Osteocyte (in vitro differentiated cells): ENCODE measurements at regions not wholly inside any gene's neighbourhood (a gene's known extent, or its start where the extent isn't known, plus 50 kb on each side); places are given as distances from the start of the nearest gene placed in this dataset.

ENCODE experiments used
- DNase-seq: peaks from one replicate; pipeline ENCODE4 v3.0.0; 2021; ENCODE audit warnings: mixed read lengths; ENCODE audit not compliant: unreplicated experiment; ENCODE audit errors: extremely low spot score
- H3K27ac Mint-ChIP-seq: one replicate; pipeline ENCODE4 v1.8.0; 2021; ENCODE audit warnings: mild to moderate bottlenecking, mixed read lengths; ENCODE audit not compliant: unreplicated experiment
- H3K27me3 Mint-ChIP-seq: one replicate; pipeline ENCODE4 v1.8.0; 2021; ENCODE audit warnings: mixed read lengths; ENCODE audit not compliant: unreplicated experiment
- H3K36me3 Mint-ChIP-seq: one replicate; pipeline ENCODE4 v1.8.0; 2021; ENCODE audit warnings: mixed read lengths; ENCODE audit not compliant: unreplicated experiment
- H3K4me1 Mint-ChIP-seq: one replicate; pipeline ENCODE4 v1.8.0; 2021; ENCODE audit warnings: mixed read lengths; ENCODE audit not compliant: unreplicated experiment
- H3K4me3 Mint-ChIP-seq: one replicate; pipeline ENCODE4 v1.8.0; 2021; ENCODE audit warnings: mild to moderate bottlenecking, moderate library complexity, mixed read lengths; ENCODE audit not compliant: unreplicated experiment
- H3K9me3 Mint-ChIP-seq: one replicate; pipeline ENCODE4 v1.8.0; 2021; ENCODE audit warnings: mixed read lengths; ENCODE audit not compliant: unreplicated experiment
- TF ChIP-seq, protein P1 (sequence below): fragments of 200-600 bp; sonication (generic); IDR thresholded peaks from 2 replicates; pipeline ENCODE4 v1.5.0; 2021; ENCODE audit warnings: antibody characterized with exemption, mild to moderate bottlenecking, moderate library complexity

DNA sequence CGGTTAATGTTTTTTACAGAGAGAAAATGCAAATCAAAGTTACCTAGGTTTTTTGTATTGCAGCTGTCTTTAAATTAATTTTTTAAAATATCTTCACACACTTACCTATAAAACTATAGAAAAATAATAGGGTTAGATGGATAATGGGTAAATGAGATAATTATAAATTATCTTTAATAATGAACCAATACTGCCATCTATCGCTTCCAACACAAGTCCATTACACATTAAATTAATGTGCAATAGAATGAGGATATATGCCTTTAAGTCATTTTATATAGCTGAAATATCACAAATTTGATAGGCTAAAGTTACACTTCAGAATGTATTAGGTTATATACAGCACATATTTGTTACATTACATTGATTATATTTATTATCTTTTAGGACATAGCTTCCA is 2212.8 kb downstream of the MRPL39 start:
- Mint-ChIP-seq H3K27ac (no peak overlapping the region), H3K4me1 (no peaks in the 10 kb centered on the region), H3K36me3 (no peaks in the 10 kb centered on the region)

DNA sequence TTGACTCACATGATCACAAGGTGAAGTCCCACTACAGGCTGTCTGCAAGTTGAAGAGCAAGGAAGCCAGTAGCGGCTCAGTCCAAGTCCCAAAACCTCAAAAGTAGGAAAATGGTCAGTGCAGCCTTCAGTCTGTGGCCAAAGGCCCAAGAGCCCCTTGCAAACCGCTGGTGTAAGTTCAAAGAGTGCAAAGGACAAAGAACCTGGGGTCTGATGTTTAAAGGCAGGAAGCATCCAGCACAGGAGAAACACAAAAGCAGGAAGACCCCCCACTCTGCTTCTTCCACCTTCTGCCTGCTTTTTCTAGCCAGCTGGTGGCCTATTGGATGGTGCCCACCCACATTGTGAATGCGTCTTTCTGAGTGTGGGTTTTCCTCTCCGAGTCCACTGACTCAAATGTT is 2222.6 kb downstream of the MRPL39 start:
- H3K4me1 Mint-ChIP-seq: no peaks in the 10 kb centered on the region
- DNase-seq: no peak
- H3K27ac Mint-ChIP-seq: no peak overlapping the region
- peaks cover 18% of the 10 kb centered on the region for H3K9me3 Mint-ChIP-seq
- TF ChIP-seq, protein P1, sequence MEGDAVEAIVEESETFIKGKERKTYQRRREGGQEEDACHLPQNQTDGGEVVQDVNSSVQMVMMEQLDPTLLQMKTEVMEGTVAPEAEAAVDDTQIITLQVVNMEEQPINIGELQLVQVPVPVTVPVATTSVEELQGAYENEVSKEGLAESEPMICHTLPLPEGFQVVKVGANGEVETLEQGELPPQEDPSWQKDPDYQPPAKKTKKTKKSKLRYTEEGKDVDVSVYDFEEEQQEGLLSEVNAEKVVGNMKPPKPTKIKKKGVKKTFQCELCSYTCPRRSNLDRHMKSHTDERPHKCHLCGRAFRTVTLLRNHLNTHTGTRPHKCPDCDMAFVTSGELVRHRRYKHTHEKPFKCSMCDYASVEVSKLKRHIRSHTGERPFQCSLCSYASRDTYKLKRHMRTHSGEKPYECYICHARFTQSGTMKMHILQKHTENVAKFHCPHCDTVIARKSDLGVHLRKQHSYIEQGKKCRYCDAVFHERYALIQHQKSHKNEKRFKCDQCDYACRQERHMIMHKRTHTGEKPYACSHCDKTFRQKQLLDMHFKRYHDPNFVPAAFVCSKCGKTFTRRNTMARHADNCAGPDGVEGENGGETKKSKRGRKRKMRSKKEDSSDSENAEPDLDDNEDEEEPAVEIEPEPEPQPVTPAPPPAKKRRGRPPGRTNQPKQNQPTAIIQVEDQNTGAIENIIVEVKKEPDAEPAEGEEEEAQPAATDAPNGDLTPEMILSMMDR: no peak
- H3K36me3 Mint-ChIP-seq: no peaks in the 10 kb centered on the region
- H3K27me3 Mint-ChIP-seq: no peaks in the 10 kb centered on the region
- H3K4me3 Mint-ChIP-seq: no peak overlapping the region

More for the DNA sequence above, 2212.8 kb downstream of the MRPL39 start:
- Mint-ChIP-seq H3K9me3 (no peaks in the 10 kb centered on the region), H3K27me3 (no peaks in the 10 kb centered on the region), H3K4me3 (no peak overlapping the region)
- TF ChIP-seq, protein P1: peak; percentile 15
- DNase-seq: no peak

DNA sequence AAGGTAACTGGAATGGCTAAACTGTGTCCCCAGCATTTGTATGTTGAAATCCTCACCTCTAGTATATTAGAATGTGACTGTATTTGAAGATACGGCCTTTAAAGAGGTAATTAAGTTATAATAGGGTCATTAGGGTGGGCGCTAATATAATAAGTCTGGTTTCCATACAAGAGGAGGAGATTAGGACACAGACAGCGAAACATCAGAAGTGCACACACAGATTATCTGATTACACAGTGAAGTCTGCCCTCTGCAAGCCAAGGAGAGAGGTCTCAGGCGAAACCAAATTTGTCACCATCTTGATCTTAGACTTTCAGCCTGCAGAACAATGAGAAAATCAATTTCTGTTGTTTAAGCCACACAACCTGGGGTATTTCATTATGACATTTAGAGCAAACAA is 2233.1 kb downstream of the MRPL39 start:
- Mint-ChIP-seq H3K4me3 (no peak overlapping the region), H3K4me1 (no peaks in the 10 kb centered on the region), H3K27ac (no peak overlapping the region), H3K27me3 (no peaks in the 10 kb centered on the region), H3K36me3 (peaks cover 2% of the 10 kb centered on the region), H3K9me3 (peaks cover 11% of the 10 kb centered on the region)
- DNase-seq: no peak
- TF ChIP-seq, protein P1: no peak

DNA sequence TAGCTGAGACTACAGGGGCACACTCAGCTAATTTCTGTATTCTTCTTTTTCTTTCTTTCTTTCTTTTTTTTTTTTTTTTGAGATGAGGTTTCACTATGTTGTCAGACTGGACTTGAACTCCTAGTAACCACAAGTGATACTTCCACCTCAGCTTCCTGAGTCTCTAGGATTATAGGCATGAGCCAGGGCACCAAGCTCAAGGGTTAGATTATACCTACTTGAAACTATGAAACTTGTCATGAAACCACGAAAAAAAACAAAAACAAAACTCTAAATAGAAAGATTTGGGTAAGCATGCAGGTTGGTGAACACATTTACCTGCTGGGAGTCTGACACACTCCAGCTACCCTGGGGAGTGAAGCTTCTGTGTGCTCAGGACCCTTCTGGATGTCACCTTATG is 2250.4 kb downstream of the MRPL39 start:
- no peak overlapping the region for H3K4me3 Mint-ChIP-seq
- no peak overlapping the region for H3K27ac Mint-ChIP-seq
- no peaks in the 10 kb centered on the region for H3K27me3 Mint-ChIP-seq
- H3K36me3 Mint-ChIP-seq: no peaks in the 10 kb centered on the region
- H3K9me3 Mint-ChIP-seq: peaks cover 29% of the 10 kb centered on the region
- TF ChIP-seq, protein P1: no peak
- no peaks in the 10 kb centered on the region for H3K4me1 Mint-ChIP-seq
- no peak for DNase-seq

DNA sequence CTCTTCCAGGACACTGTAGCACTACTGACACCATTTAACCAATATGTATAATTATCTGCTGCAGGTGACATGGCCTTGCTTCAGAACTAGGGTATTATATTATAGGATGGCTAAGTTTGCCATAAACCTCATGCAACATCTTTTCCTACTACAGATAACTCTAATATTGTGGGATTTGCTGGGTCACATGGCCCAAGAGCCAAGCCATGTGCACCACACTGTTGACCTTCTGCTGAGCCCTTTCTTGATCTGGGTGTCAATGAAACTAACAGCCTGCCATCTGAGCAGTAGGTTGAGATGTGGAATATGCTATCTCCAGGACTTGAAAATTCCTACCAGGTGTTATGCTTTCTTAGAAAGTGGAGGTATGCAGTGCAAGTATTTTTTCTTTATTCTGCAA is 2291.1 kb downstream of the MRPL39 start:
- Mint-ChIP-seq H3K9me3 (peaks cover 4% of the 10 kb centered on the region), H3K27me3 (no peaks in the 10 kb centered on the region)

More for the DNA sequence above, 2291.1 kb downstream of the MRPL39 start:
- no peaks in the 10 kb centered on the region for H3K4me1 Mint-ChIP-seq
- H3K4me3 Mint-ChIP-seq: no peak overlapping the region
- H3K36me3 Mint-ChIP-seq: no peaks in the 10 kb centered on the region
- H3K27ac Mint-ChIP-seq: no peak overlapping the region
- TF ChIP-seq, protein P1: no peak
- DNase-seq: no peak
